PFSK-1 (cell line): ENCODE measurements at regions not wholly inside any gene's neighbourhood (a gene's known extent, or its start where the extent isn't known, plus 50 kb on each side); places are given as distances from the start of the nearest gene placed in this dataset.

Source experiments
- FOXP2 ChIP-seq: optimal IDR thresholded peaks from 2 replicates; pipeline ENCODE3; 2011; ENCODE audit warnings: borderline replicate concordance, control low read depth, inconsistent platforms; ENCODE audit not compliant: insufficient read depth; ENCODE audit errors: extremely low read length, extremely low read depth
- POLR2AphosphoS5 ChIP-seq: IDR thresholded peaks from 2 replicates; pipeline ENCODE4 v1.6.1; 2012; ENCODE audit warnings: low read depth, mild to moderate bottlenecking, control low read depth, low read length, moderate library complexity
- SIN3A ChIP-seq: IDR thresholded peaks from 2 replicates; pipeline ENCODE4 v1.6.1; 2012; ENCODE audit warnings: mild to moderate bottlenecking, low read length, moderate library complexity, borderline replicate concordance; ENCODE audit not compliant: insufficient read depth
- TAF1 ChIP-seq: IDR thresholded peaks from 2 replicates; pipeline ENCODE4 v1.6.1; 2012; ENCODE audit warnings: low read length, control low read depth, borderline replicate concordance; ENCODE audit not compliant: insufficient read depth
- TF ChIP-seq, protein P1 (sequence below), 2 experiments: IDR thresholded peaks; 2 replicates each; pipeline versions ENCODE4 v1.6.1 to v1.8.0; 2011 to 2012; ENCODE audit warnings: low read depth in 2 of 2, low read length in 2 of 2, control low read depth in 1 of 2, inconsistent platforms in 1 of 2, mild to moderate bottlenecking in 1 of 2, moderate library complexity in 1 of 2; ENCODE audit not compliant: insufficient read depth in 1 of 2

GRCh38 chr17:79223471-79223870, 148.8 kb downstream of the ENGASE start:
- TF ChIP-seq, protein P1, sequence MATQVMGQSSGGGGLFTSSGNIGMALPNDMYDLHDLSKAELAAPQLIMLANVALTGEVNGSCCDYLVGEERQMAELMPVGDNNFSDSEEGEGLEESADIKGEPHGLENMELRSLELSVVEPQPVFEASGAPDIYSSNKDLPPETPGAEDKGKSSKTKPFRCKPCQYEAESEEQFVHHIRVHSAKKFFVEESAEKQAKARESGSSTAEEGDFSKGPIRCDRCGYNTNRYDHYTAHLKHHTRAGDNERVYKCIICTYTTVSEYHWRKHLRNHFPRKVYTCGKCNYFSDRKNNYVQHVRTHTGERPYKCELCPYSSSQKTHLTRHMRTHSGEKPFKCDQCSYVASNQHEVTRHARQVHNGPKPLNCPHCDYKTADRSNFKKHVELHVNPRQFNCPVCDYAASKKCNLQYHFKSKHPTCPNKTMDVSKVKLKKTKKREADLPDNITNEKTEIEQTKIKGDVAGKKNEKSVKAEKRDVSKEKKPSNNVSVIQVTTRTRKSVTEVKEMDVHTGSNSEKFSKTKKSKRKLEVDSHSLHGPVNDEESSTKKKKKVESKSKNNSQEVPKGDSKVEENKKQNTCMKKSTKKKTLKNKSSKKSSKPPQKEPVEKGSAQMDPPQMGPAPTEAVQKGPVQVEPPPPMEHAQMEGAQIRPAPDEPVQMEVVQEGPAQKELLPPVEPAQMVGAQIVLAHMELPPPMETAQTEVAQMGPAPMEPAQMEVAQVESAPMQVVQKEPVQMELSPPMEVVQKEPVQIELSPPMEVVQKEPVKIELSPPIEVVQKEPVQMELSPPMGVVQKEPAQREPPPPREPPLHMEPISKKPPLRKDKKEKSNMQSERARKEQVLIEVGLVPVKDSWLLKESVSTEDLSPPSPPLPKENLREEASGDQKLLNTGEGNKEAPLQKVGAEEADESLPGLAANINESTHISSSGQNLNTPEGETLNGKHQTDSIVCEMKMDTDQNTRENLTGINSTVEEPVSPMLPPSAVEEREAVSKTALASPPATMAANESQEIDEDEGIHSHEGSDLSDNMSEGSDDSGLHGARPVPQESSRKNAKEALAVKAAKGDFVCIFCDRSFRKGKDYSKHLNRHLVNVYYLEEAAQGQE (IDR thresholded peaks at IDR 0.05; ENCODE audit: insufficient read depth in 1 of 2, low read depth in 2 of 2, low read length in 2 of 2), result no peak
- TF ChIP-seq POLR2AphosphoS5, result no peak
- no peak for TF ChIP-seq FOXP2
- no peak for TF ChIP-seq SIN3A
- TF ChIP-seq TAF1, result no peak
